ENCODE measurements at regions not wholly inside any gene's neighbourhood (a gene's known extent, or its start where the extent isn't known, plus 50 kb on each side); places are given as distances from the start of the nearest gene placed in this dataset.

DNA sequence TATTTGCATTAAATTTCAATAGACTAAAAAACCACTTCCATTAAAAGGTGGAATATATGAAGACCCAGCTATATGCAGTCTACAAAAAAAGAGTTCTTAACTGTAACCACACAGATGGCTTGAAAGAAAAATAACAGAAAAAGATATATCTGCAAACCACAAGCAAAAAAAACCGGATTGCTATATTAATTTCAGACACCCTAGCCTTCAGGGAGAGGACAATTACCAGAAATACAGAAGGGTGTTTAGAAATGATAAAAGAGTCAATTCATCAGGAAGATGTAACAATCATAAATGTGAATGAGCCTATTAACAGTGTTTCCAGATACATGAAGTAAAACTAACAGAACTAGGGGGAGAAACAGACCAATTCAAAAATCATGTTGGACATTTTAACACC is 56.9 kb upstream of the SMIM23 start:
- TF ChIP-seq, protein P1, sequence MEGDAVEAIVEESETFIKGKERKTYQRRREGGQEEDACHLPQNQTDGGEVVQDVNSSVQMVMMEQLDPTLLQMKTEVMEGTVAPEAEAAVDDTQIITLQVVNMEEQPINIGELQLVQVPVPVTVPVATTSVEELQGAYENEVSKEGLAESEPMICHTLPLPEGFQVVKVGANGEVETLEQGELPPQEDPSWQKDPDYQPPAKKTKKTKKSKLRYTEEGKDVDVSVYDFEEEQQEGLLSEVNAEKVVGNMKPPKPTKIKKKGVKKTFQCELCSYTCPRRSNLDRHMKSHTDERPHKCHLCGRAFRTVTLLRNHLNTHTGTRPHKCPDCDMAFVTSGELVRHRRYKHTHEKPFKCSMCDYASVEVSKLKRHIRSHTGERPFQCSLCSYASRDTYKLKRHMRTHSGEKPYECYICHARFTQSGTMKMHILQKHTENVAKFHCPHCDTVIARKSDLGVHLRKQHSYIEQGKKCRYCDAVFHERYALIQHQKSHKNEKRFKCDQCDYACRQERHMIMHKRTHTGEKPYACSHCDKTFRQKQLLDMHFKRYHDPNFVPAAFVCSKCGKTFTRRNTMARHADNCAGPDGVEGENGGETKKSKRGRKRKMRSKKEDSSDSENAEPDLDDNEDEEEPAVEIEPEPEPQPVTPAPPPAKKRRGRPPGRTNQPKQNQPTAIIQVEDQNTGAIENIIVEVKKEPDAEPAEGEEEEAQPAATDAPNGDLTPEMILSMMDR (IDR thresholded peaks at IDR 0.05): no peak
- no peak overlapping the region for H3K4me3 Mint-ChIP-seq

More for the DNA sequence above, 56.9 kb upstream of the SMIM23 start:
- Mint-ChIP-seq H3K9me3 (peaks cover 55% of the 10 kb centered on the region), H3K36me3 (ENCODE audit: low read depth) (peaks cover 21% of the 10 kb centered on the region), H3K27me3 (ENCODE audit: low read depth, poor library complexity) (peaks cover 2% of the 10 kb centered on the region), H3K27ac (no peak overlapping the region), H3K4me1 (peaks cover 10% of the 10 kb centered on the region)
- no peak for DNase-seq
